IMR-90 (cell line): ENCODE measurements at regions not wholly inside any gene's neighbourhood (a gene's known extent, or its start where the extent isn't known, plus 50 kb on each side); places are given as distances from the start of the nearest gene placed in this dataset.

ENCODE experiments used
- ATAC-seq: fragments of 200-7000 bp; cut with Tn5 transposase; 2 replicates; pipeline ENCODE4 v1.9.1; 2020; ENCODE audit warnings: low read depth, mild to moderate bottlenecking, moderate library complexity
- BruUV-seq: library from RNA; stranded (reverse); fragments of 400-500 nt; replicated peaks from 2 replicates; lab custom pipeline; 2021; lab: Mats Ljungman, UMichigan
- CTCF ChIA-PET: fragments of 300-600 bp; formaldehyde crosslinking; extraction: SDS; loops from one replicate; lab custom pipeline; 2021; ENCODE audit warnings: antibody characterized with exemption; lab: Yijun Ruan, JAX
- POLR2A ChIA-PET: fragments of 300-600 bp; sonication (Branson Sonifier 250); formaldehyde crosslinking; loops from one replicate; lab custom pipeline; 2022; ENCODE audit warnings: antibody characterized with exemption; ENCODE audit not compliant: unreplicated experiment; lab: Charles Lee
- DNase-seq: peaks from one replicate; pipeline ENCODE4 v3.0.0; 2013
- H2AFZ ChIP-seq: replicated peaks from 2 replicates; pipeline ENCODE3; 2013; ENCODE audit warnings: low read length, mild to moderate bottlenecking; ENCODE audit not compliant: poor library complexity
- H2AK5ac ChIP-seq: 2 replicates; pipeline ENCODE4 v1.6.1; 2013; ENCODE audit warnings: low read depth, low read length, inconsistent platforms
- H2AK9ac ChIP-seq: replicated peaks from 2 replicates; pipeline ENCODE3; 2013; ENCODE audit warnings: mild to moderate bottlenecking, low read depth, low read length, moderate library complexity; ENCODE audit not compliant: poor library complexity
- H2BK120ac ChIP-seq: 2 replicates; pipeline ENCODE4 v1.6.1; 2013; ENCODE audit warnings: low read depth, low read length, inconsistent platforms
- H2BK15ac ChIP-seq: 3 replicates; pipeline ENCODE4 v1.6.1; 2013; ENCODE audit warnings: low read depth, low read length, inconsistent platforms
- H2BK20ac ChIP-seq: 2 replicates; pipeline ENCODE4 v1.6.1; 2013; ENCODE audit warnings: low read depth, mild to moderate bottlenecking, inconsistent platforms, low read length, moderate library complexity
- H2BK5ac ChIP-seq: 2 replicates; pipeline ENCODE4 v1.6.1; 2013; ENCODE audit warnings: mild to moderate bottlenecking, low read depth, low read length, inconsistent platforms; ENCODE audit not compliant: poor library complexity, severe bottlenecking
- H3K14ac ChIP-seq: replicated peaks from 2 replicates; pipeline ENCODE4 v1.6.1; 2013; ENCODE audit warnings: low read depth, low read length, inconsistent platforms
- H3K18ac ChIP-seq: 2 replicates; pipeline ENCODE4 v1.6.1; 2013; ENCODE audit warnings: low read depth, low read length, control low read depth
- H3K23ac ChIP-seq: 2 replicates; pipeline ENCODE4 v1.6.1; 2013; ENCODE audit warnings: low read depth, low read length, inconsistent platforms
- H3K27ac ChIP-seq: 2 replicates; pipeline ENCODE4 v1.5.1; 2013; ENCODE audit warnings: mild to moderate bottlenecking, control low read depth, low read length; ENCODE audit not compliant: insufficient read depth
- H3K27me3 ChIP-seq: 2 replicates; pipeline ENCODE4 v1.6.1; 2013; ENCODE audit warnings: low read length; ENCODE audit not compliant: control insufficient read depth, insufficient read depth
- H3K36me3 ChIP-seq: 2 replicates; pipeline ENCODE4 v1.6.1; 2013; ENCODE audit warnings: low read length, mixed read lengths; ENCODE audit not compliant: control insufficient read depth, insufficient read depth
- H3K4ac ChIP-seq: 2 replicates; pipeline ENCODE4 v1.6.1; 2013; ENCODE audit warnings: low read depth, low read length, inconsistent platforms
- H3K4me1 ChIP-seq: 2 replicates; pipeline ENCODE4 v1.6.1; 2013; ENCODE audit warnings: low read length, mixed read lengths; ENCODE audit not compliant: control insufficient read depth, insufficient read depth
- H3K4me2 ChIP-seq: 2 replicates; pipeline ENCODE4 v1.6.1; 2013; ENCODE audit warnings: low read depth, mild to moderate bottlenecking, control low read depth, low read length, moderate library complexity
- H3K4me3 ChIP-seq: 2 replicates; pipeline ENCODE4 v1.5.1; 2013; ENCODE audit warnings: low read depth, mild to moderate bottlenecking, control low read depth, low read length, moderate library complexity; ENCODE audit not compliant: insufficient read depth
- H3K56ac ChIP-seq: 2 replicates; pipeline ENCODE4 v1.6.1; 2013; ENCODE audit warnings: low read length, inconsistent platforms; ENCODE audit not compliant: insufficient read depth; ENCODE audit errors: extremely low read depth
- H3K79me1 ChIP-seq, 2 experiments: 2 replicates each; pipeline ENCODE4 v1.6.1; 2013; ENCODE audit warnings: low read length in 2 of 2, inconsistent platforms in 1 of 2, low read depth in 1 of 2
- H3K9ac ChIP-seq: 2 replicates; pipeline ENCODE4 v1.6.1; 2013; ENCODE audit warnings: low read depth, low read length, control low read depth
- H3K9me1 ChIP-seq: 2 replicates; pipeline ENCODE4 v1.6.1; 2013; ENCODE audit warnings: low read length, inconsistent platforms; ENCODE audit not compliant: insufficient read depth
- H3K9me3 ChIP-seq: 2 replicates; pipeline ENCODE4 v1.6.1; 2013; ENCODE audit warnings: low read length; ENCODE audit not compliant: control insufficient read depth, insufficient read depth
- H4K20me1 ChIP-seq: 2 replicates; pipeline ENCODE4 v1.6.1; 2013; ENCODE audit warnings: low read length, inconsistent platforms; ENCODE audit not compliant: insufficient read depth
- H4K5ac ChIP-seq: 2 replicates; pipeline ENCODE4 v1.6.1; 2013; ENCODE audit warnings: mild to moderate bottlenecking, low read depth, low read length, control low read depth
- H4K8ac ChIP-seq, 2 experiments: 2 replicates each; pipeline ENCODE4 v1.6.1; 2013; ENCODE audit warnings: low read depth in 2 of 2, low read length in 2 of 2, control low read depth in 1 of 2, inconsistent platforms in 1 of 2
- H4K91ac ChIP-seq: 2 replicates; pipeline ENCODE4 v1.6.1; 2013; ENCODE audit warnings: low read depth, low read length, inconsistent platforms; ENCODE audit not compliant: insufficient read depth
- BHLHE40 ChIP-seq: fragments of 150-350 bp; IDR thresholded peaks from 2 replicates; pipeline ENCODE4 v1.6.1; 2016; ENCODE audit warnings: mild to moderate bottlenecking, low read depth, low read length
- CEBPB ChIP-seq: IDR thresholded peaks from 2 replicates; pipeline ENCODE4 v1.6.1; 2012; ENCODE audit warnings: low read depth, low read length, improper control_type of control experiment
- CHD1 ChIP-seq: IDR thresholded peaks from 2 replicates; pipeline ENCODE4 v1.6.1; 2012; ENCODE audit warnings: low read depth, low read length, improper control_type of control experiment
- CTCF ChIP-seq: conservative IDR thresholded peaks from 2 replicates; pipeline ENCODE4 v1.5.1; 2012; ENCODE audit warnings: mild to moderate bottlenecking, low read depth, low read length, improper control_type of control experiment
- ELK1 ChIP-seq: fragments of 150-350 bp; IDR thresholded peaks from 2 replicates; pipeline ENCODE4 v1.6.1; 2016; ENCODE audit warnings: low read depth, mild to moderate bottlenecking, low read length, moderate library complexity, borderline replicate concordance
- FOS ChIP-seq: fragments of 150-350 bp; IDR thresholded peaks from 2 replicates; pipeline ENCODE4 v1.6.1; 2016; ENCODE audit warnings: low read depth, low read length
- MAFK ChIP-seq: IDR thresholded peaks from 2 replicates; pipeline ENCODE4 v1.6.1; 2012; ENCODE audit warnings: low read depth, low read length, improper control_type of control experiment
- MAZ ChIP-seq: IDR thresholded peaks from 2 replicates; pipeline ENCODE4 v1.6.1; 2012; ENCODE audit warnings: low read depth, mild to moderate bottlenecking, low read length, improper control_type of control experiment, moderate library complexity, borderline replicate concordance
- MXI1 ChIP-seq: IDR thresholded peaks from 2 replicates; pipeline ENCODE4 v1.6.1; 2012; ENCODE audit warnings: low read depth, mild to moderate bottlenecking, low read length, moderate library complexity, borderline replicate concordance
- NFE2L2 ChIP-seq: fragments of 150-350 bp; IDR thresholded peaks from 2 replicates; pipeline ENCODE4 v1.6.1; 2016; ENCODE audit warnings: low read depth, mild to moderate bottlenecking, low read length
- POLR2A ChIP-seq: IDR thresholded peaks from 2 replicates; pipeline ENCODE4 v1.6.1; 2012; ENCODE audit warnings: mild to moderate bottlenecking, low read depth, low read length
- RAD21 ChIP-seq: IDR thresholded peaks from 2 replicates; pipeline ENCODE4 v1.6.1; 2012; ENCODE audit warnings: low read length, improper control_type of control experiment
- RCOR1 ChIP-seq: IDR thresholded peaks from 2 replicates; pipeline ENCODE4 v1.6.1; 2012; ENCODE audit warnings: mild to moderate bottlenecking, low read length, improper control_type of control experiment; ENCODE audit not compliant: insufficient replicate concordance
- RFX5 ChIP-seq: IDR thresholded peaks from 2 replicates; pipeline ENCODE4 v1.8.0; 2012; ENCODE audit warnings: low read depth, mild to moderate bottlenecking, low read length, moderate library complexity
- SMC3 ChIP-seq: fragments of 150-350 bp; IDR thresholded peaks from 2 replicates; pipeline ENCODE4 v1.6.1; 2016; ENCODE audit warnings: low read depth, mild to moderate bottlenecking, antibody characterized with exemption, low read length, moderate library complexity
- USF2 ChIP-seq: fragments of 150-350 bp; IDR thresholded peaks from 2 replicates; pipeline ENCODE4 v1.6.1; 2017; ENCODE audit warnings: mild to moderate bottlenecking, antibody characterized with exemption, low read length, low read depth
- WGBS, 2 experiments: methylation state at CpG; one replicate each; pipeline versions ENCODE4 v1.1.5 to v1.1.7; 2013; ENCODE audit warnings: missing lambda C conversion rate in 2 of 2; ENCODE audit not compliant: insufficient read length in 1 of 2; ENCODE audit errors: extremely low coverage in 2 of 2; 5-methylcytosine and 5-hydroxymethylcytosine counted together
- dilution Hi-C: fragments of 300-500 bp; cut with HindIII; formaldehyde crosslinking; loops from one replicate; pipeline ENCODE4 v1.14.3; 2018; ENCODE audit warnings: low sequenced_read_pairs; ENCODE audit not compliant: unreplicated experiment
- in situ Hi-C: fragments of 300-500 bp; cut with MboI; formaldehyde crosslinking; loops from 3 replicates; pipeline ENCODE4 v1.14.3; 2019; ENCODE audit warnings: low sequenced_read_pairs, inconsistent platforms, mixed read lengths
- intact Hi-C: fragments of 100-400 bp; cut with micrococcal nuclease; formaldehyde crosslinking; loops from 2 replicates; pipeline ENCODE4 v1.10.0; 2022

GRCh38 chr1:29425631-29426030 lies 189.3 kb downstream of the PTPRU start:
- H3K9me3 ChIP-seq = no peaks in the 10 kb centered on the region
- POLR2A ChIA-PET = no interaction called here
- no peak overlapping the region for H4K91ac ChIP-seq
- no peaks in the 10 kb centered on the region for H3K36me3 ChIP-seq
- no peak overlapping the region for H2AK9ac ChIP-seq
- H3K27me3 ChIP-seq = 0 out of 2 replicates have a peak, but pooled peaks cover 1% of the 10 kb centered on the region
- H4K5ac ChIP-seq = no peak overlapping the region
- no peak overlapping the region for H3K18ac ChIP-seq
- H2AFZ ChIP-seq = no peak overlapping the region
- no peak overlapping the region for H3K9ac ChIP-seq
- H3K4me2 ChIP-seq = no peak overlapping the region
- dilution Hi-C loops (no loop called here), in situ Hi-C loops (no loop called here), intact Hi-C loops (no loop called here)
- H4K8ac ChIP-seq = no peak overlapping the region
- no peaks in the 10 kb centered on the region for H3K9me1 ChIP-seq
- CTCF ChIA-PET = no interaction called here
- no peak overlapping the region for H3K4ac ChIP-seq
- H2BK120ac ChIP-seq = no peak overlapping the region
- H2AK5ac ChIP-seq = no peak overlapping the region
- DNase-seq (no peak), ATAC-seq (no peak)
- H3K4me3 ChIP-seq = no peak overlapping the region
- no peaks in the 10 kb centered on the region for H3K79me1 ChIP-seq
- no peak overlapping the region for H3K23ac ChIP-seq
- TF ChIP-seq BHLHE40 = no peak
- TF ChIP-seq USF2 = no peak
- no peak for TF ChIP-seq RFX5
- no peak for TF ChIP-seq NFE2L2
- no peak for TF ChIP-seq CEBPB
- no peak for TF ChIP-seq CHD1
- TF ChIP-seq CTCF = no peak
- TF ChIP-seq RAD21 = no peak
- TF ChIP-seq MXI1 = no peak
- TF ChIP-seq ELK1 = no peak
- no peak for TF ChIP-seq FOS
- no peak for TF ChIP-seq POLR2A
- TF ChIP-seq MAZ = no peak
- no peak for TF ChIP-seq MAFK
- no peak for TF ChIP-seq RCOR1
- no peak for TF ChIP-seq SMC3
- H3K14ac ChIP-seq = no peak overlapping the region
- H2BK15ac ChIP-seq = no peak overlapping the region
- no CpG with 5 or more reads among the region's 2 CpGs for WGBS, 2 experiments
- H4K20me1 ChIP-seq = no peaks in the 10 kb centered on the region
- no TSS peak for BruUV-seq
- no peak overlapping the region for H2BK5ac ChIP-seq
- no peak overlapping the region for H3K56ac ChIP-seq
- no peak overlapping the region for H2BK20ac ChIP-seq
- H3K4me1 ChIP-seq = no peaks in the 10 kb centered on the region
- no peak overlapping the region for H3K27ac ChIP-seq
